NCI-H1436 (cell line): ENCODE measurements at regions not wholly inside any gene's neighbourhood (a gene's known extent, or its start where the extent isn't known, plus 50 kb on each side); places are given as distances from the start of the nearest gene placed in this dataset.
A peak's percentile ranks its signal among the peaks of the same experiment; 100 is the strongest.

Experiments
- DNase-seq: peaks from one replicate; lab custom pipeline; 2025; lab: John Stamatoyannopoulos, UW

DNA sequence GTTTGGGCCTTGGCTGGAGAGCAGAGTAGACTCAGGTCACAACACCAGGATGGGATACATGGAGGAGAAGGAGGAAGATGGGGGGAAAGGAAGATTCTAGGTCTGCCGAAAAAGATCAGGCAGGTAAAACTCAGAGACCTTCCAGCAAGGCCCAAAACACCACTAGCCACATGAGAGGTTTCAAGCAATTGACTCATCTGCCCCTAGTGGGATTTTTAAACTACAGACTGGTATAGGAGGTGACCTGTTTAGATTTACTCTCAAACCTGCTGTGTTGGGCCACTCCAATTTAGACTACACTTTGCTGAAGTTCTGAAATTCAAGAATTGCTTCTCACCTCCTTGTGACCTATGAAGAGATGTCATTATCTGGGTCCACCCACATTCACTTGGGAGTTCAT lies 236.9 kb upstream of the SASH1 start:
- no peak for DNase-seq

DNA sequence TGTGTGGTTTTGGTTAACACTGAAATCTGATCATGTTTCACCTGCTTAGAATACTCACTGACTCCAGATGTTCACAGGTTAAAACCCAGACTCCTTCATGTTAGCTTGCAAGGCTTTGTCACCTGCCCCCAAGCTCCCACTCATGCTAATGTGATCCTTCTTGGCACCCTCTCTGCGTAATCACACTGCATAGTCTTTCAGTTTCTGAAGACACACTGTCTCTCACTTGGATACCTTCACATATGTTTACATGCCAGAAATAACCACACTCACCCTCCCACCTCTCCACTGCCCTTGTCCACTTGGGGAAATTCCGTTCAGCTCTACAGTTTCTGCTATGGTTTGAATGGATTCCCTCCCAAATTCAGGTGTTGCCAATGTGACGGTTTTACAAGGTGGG lies 234.7 kb upstream of the SASH1 start:
- no peak for DNase-seq

DNA sequence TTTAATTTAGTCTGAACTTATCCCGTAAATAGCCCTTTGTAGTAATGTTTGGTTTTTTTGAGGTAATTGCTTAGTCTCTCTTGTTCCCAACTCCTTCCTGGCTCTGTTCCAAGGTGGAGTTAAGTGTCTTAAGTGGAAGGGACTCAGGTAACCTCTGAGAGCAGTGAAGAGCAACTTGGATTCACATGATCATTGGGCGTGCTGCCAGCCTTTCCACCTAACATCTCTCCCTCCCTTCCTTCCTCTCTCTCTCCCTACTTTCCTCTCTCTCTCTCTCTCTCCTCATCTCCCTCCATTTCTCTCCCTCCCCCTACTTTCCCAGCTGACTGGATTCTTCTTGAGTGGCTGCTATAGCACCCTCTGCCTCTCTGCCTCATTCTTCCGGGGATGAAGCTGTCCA lies 232.9 kb upstream of the SASH1 start:
- no peak for DNase-seq

DNA sequence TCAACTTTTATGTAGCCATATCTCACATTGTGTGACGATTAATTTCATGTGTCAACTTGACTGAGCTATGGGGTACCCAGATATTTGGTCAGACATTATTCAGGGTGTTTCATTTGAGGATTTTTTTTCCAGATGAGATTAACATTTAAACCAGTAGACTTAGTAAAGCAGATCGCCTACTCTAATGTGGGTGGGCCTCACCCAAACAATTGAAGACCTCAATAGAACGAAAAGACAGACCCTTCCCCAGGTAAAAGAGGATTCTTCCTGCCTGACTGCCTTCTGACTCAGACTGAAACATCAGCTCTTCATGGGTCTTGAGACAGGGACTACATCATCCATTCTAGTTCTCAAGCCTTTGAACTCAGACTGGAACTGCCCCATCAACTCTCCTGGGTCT lies 231.7 kb upstream of the SASH1 start:
- DNase-seq: no peak

DNA sequence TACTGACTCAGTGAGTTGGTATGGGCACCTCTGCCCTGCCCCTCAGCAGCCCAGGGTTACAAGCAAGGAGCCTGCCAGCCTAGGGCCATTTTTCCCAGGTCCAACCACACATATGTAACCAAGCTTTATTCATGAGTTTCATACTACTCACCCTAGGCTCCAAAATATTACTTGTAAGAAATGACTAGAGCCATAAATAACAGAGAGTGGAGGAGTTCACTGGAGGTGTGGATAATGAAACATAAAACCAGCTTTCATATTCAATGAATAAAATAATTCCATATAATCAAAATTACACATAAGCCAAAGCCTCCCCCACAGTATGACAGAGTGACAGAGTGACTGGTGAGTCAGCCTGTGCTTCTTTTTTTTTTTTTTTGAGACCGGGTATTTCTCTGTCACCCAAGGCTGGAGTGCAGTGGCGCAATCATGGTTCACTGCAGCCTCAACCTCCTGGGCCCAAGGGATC lies 229.8 kb upstream of the SASH1 start:
- no peak for DNase-seq

DNA sequence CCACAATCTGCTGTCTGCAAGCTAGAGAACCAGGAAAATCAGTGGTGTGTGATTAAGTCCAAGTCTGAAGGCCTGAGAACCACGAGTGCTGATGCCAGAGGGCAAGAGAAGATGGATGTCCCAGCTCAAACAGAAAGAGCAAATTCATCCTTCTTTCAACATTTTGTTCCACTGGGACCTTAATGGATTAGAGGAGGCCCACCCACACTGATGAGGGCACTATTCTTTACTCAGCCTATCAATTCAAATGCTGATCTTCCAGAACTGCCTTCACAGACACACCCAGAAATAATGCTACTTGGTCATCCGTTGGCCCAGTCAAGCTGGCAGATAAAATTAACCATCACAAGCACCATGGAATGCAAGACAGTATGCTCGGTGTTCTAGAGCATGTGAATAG lies 226.6 kb upstream of the SASH1 start:
- DNase-seq: no peak

DNA sequence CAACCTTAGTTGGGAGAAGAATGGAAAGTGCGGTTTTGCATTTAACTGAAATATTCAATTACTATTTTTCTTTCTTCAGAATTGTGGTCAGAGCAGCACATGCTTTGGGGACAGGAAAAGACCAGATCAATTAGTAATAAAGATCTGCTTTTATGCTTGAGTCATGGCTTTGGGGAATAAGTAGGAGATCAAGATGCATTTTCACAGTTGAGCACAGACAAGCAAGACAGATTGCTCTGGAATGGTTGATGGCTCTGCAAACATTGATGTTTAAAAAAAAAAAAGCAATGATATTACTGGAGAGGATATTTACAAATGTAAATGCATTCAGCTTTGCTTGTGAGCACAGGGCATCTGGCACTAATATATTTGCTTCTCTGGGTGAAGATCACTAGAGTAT lies 224.4 kb upstream of the SASH1 start:
- DNase-seq: no peak

DNA sequence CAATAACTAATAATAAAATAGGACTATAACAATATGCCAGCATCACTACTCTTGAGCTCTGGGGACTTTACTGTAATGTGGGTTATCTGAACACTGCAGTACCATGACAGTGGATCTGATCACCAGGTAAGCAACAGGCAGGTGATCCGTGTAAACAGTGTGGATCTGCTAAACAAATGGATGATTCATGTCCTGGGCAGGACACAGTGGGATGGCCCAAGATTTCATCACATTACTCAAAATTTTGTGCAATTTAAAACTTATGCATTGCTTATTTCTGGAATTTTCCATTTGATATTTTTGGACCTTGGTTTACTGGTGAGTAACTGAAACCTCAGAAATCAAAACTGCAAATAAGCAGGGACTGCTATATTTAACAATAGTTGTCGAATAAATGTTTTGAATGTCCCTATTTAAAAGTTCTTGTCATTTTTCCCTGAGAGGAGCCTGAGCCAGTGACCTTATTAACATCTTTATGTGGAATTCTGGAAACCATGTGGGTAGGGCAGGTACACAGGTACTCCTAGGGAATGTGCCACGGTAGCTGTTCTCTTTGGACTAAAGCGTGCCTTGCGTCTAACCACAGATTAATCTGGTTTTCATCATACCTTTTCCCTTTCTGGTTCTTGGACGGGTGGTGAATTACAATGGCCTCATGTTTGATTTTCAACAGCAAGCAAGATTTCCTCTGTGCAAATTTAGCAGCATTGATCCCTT lies 214.5 kb upstream of the SASH1 start:
- DNase-seq: no peak

DNA sequence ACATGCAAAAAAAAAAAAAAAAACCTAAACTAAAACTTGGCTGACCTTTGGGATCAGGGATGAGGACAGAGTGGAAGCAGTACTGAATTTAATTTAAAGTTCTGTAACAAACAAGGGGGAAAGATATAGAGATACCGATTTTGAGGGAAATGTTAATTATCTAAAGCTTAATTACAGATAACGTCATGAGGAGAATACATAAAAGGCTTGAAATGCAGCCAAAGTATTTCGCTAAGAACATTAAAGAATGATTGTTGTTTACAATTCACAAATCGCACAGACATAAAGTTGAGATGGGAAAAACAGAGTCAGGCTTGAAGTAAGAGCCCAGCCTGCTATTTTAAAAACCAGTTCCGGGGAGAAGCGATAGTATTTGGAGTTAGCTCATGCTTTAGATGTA lies 208.0 kb upstream of the SASH1 start:
- no peak for DNase-seq

DNA sequence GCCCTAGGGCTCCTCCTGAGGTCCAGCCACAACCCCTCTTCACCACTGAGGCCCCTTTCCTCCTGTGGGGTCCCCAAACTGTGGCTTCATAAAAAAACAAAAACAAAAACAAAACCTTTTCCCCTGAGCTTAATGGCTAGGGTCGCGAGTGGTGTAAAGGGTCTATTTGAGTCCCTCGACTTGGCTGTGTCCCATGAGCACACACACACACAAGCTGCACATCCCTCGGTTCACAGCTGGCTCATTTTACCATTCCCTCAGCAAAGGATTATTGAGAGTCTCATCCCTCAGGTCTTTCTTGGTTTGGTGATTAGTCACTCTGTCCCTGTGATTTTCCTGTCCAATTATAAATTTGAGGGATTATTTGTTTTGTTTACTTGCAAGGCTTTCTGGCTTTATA lies 206.1 kb upstream of the SASH1 start:
- DNase-seq: no peak

DNA sequence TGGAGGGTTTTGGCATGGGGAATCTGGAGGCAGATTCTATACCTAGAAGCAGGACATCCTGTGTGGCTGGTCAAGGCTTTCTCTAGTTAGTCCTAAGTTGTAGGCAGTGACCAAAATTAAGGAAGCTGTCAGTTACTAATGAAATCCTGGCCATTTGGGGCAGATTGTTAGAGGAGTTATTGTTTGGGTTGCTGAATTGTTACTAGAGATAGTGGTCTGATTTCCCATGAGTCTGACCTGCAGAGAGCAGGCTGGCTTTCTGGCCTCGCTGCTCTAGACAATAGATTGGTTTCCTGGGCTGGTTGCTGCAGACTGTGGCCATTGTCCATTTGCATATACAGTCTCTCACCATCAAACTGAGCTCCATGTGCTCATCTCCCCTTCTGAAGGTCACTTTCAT lies 205.0 kb upstream of the SASH1 start:
- DNase-seq: no peak

DNA sequence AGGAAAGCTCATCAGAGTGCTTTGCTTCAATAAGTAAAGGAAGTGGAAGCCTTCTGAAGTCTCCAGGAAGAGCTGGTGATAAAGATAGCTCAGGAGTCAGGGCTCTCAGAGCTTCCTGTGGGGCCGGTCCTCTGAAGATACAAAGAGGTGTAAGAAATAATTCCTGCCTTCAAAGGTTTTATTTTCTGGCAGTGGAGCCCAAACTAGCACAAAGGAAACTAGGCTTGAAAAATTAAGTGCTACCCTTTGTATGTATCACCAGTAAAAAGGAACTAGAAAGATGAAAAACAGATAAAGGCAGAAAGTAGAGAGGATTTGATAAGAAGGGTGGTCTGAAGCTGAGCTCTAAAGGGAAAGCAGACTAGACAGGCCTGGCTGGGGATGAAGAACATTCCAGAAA lies 204.1 kb upstream of the SASH1 start:
- no peak for DNase-seq

DNA sequence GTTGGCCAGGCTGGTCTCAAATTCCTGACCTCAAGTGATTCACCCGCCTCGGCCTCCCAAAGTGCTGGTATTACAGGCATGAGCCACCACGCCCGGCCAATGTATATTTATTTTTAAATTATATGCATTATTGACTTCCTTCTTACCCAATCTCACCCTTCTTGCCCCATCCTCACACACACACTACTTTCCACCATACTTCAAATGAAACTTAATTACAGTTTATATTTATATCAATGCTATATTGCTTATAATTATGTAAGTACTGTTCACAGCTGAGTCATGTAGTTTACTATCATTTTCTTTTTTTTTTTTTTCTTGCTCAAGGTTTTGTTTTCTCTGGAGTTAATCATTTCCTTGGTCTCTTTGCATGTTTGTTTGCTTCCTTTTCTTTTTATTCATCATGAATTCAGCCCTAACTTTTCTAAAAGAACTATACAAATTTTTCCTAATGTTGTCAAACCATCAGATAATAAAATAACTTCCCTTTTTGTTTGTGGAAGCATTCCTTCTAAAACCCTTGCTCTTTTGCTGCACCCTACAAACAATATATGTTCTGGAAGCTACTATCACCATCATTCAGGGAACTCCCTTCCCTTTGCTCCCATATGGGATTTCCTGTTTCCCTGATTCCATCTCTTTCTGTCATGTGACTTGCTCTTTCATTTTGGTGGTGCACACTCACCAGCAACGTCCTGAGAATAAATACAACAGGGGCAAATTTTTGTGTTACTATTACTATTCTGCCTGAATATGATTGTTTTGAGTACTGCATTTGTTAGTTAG lies 201.7 kb upstream of the SASH1 start:
- no peak for DNase-seq

DNA sequence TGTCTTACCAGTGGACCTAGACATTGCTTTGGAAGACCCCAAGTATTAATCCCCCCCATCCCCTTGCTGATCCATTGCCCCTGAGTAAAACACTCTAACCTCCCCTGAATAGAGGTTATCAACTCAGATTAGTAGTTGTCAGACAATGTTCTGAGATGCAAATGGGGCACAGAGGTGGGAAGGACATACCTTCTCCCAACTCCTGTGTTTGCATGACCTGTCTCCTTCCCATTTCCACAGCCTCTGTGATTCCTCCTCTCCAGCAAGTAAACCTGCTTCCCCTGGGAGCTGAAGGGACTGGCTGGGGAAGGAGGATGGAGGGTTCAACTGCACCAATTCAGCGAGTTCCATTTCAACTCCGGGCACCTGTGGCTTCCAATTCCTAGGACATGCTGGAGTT lies 199.8 kb upstream of the SASH1 start:
- no peak for DNase-seq

DNA sequence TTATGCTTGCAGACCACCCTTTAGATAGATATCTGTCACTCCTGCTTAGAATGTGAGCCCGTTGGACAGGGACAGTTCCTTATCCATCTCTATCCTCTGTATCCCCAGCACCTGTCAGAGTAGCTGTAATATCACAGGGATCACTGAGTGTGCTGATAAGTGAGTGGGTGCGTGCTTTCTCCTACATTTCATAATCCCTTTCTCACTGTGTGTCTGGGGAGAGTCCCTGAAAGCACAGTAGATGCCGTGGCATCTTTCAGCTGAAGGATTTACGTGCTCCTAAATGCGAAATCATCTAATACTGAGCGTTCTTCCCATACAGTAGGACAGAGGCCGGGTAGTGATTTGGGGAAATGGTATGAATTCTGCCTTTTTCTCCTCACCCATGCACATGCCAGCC lies 198.9 kb upstream of the SASH1 start:
- DNase-seq: no peak

DNA sequence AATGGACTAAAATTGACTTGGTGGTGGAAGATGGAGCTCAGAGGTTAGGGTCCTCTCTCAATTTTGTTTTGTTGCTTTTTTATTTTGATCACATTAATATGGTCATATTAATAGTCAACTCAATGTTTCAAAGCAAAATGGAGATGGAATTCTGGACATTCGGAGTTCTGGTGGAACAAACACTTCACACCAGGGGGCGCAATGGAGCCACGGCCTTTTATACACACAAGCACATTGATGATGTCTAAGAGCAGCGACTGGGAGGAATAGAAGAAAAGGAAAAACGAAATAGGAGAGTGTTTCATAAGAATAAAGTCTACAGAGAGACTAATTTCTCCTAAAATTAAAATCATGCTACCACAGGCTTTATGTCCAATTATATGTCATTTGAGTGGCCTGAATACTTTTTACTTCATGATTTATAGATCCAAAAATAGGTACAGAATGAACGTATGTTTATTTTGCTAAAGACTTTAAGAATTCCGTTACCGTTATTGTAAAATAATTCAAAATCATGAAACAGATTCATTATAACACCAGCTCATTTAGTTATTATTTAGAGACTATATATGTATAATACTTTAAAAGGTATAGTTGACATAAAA lies 197.6 kb upstream of the SASH1 start:
- peak; percentile 35 for DNase-seq

DNA sequence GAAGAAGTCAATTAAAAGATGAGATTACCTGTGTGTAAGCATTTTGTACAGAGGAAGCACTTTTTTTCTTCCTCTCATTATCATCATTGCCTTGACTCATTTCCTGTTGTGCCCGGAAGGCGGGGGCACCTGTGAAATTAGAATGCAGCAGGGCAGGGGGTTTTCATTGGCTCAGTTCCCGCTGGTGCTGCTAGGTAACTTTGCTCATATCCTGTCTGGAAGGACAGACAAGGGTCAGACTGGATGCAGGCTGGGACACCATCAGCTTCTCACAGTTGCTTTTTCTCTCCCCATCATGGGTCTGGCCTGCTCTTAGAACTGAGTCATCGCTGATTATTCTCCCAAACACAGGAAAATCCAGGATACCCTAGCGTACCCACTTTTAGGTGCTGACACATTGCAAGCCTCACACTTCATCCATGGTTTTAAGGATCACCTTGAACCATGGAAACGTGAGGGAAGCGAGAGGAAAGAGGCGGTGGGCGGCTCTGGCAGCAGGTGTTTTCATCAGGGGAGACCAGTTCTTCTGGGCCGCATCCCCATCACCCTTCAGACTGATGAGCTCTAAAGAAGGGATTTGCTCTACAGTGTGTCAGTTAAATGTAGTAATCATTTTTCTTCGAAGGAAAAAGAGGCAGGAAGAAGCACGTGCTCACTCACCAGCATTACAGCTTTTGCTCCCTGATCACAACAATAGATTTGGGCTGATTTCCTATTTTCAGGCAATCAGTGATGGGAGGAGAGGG lies 195.7 kb upstream of the SASH1 start:
- no peak for DNase-seq

DNA sequence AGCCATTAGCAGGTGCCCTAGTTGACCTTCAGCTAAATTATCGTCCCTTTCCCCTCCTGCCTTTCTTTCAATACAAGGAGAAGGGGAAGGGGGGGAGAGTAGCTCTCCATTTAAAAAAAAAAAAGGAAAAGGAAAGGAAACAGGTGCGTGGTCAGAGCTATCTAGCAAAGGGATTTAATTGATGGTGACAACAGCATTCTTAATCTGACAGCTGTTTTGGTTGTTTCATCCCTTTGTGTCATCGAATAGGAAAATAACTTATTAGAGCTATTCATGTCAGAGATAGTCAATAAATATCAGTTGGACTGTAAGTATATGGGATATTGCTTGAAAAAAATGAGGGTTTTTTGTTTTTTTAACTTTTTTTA lies 195.2 kb upstream of the SASH1 start:
- DNase-seq: no peak

DNA sequence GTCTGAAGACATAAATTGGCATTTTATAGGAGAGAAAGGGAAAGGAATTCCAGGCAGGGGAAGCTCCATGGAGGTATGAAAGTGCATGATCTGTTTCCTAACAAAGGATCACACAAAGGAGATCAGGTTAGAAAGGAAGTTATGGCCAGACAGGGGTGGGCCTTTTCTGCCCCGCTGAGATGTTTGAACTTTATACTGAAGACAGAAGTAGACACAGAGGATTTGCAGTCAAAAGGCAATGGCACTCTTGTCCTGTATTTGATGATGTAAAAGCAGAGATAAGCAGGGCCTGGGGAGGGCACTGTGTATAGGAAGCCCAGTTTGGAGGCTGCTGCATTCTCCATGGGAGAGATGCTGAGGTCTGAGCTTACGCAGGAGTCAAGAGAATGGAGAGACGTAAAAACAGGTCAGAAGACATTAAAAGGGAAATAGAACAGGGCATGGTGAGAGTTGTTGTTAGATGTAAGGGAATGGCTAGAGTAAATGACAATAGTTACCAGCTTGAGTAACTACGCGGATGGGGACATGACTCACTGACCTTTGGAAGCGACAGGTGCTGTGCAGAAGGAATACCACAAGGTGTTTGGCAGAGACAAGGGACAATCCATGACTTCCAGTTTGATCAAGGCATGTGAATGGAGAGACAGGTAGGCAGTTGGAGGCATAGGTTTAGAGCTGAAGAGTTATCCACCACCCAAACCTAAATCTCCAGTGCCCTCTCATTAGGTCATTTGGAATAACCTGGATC lies 190.6 kb upstream of the SASH1 start:
- no peak for DNase-seq

DNA sequence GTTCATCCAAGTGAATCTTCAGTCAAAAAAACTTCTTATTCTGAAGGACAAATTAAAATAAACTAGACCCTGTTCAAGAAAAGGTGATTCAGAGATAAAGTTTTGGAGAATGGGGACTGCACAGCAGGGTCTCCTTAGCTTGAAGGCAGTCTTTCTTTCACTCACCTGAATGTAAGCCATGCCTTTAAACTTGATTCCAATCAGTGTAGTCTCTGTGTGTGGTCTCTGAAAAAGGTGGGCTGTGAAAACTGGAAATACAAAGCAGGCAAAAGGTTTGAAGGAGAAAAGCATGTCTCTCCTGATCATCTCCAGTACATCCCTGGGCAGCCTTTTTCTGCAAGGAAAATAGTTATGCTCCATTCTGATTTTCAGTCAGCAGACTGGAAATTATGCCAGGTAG lies 188.0 kb upstream of the SASH1 start:
- DNase-seq: no peak

DNA sequence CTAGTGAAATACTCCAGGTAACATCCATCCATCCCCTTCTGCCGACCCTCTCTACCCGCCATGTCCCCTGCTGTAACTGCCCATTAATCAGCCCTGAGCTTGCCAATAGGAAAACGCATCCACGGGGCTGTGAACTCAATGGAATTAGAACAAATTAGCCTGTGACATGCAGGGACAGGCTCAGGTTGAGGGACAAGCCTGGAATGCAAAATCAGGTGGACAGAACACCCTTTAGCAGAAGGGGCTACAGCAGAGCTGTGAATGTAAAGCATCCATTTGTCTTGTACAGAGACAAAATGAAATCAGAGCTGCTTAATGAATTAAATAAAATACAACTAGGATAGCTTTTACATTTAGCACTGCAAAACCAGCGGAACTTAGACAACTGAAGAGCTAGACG lies 187.3 kb upstream of the SASH1 start:
- DNase-seq: no peak

DNA sequence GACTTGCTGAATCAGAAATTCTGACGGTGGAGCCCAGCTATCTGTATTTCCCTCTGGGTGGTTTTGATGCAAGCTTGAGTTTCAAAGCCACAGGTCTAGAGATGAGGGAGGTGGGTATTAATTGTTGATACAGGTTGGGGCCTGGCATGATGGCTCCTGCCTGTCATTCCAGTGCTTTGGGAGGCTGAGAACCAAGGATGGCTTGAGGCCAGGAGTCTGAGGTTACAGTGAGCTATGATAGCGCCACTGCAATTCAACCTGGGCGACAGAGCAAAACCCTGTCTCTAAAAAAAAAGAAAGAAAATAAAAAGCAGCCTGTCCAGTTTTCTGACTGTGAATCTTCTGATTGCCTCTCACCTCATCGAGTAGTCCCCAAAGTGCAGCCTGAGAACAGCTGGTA lies 184.8 kb upstream of the SASH1 start:
- no peak for DNase-seq
